GM19438 (cell line): ENCODE measurements at regions not wholly inside any gene's neighbourhood (a gene's known extent, or its start where the extent isn't known, plus 50 kb on each side); places are given as distances from the start of the nearest gene placed in this dataset.
"Not testable (repeated sequence)": the region's sequence is repeated elsewhere in the genome, so short reads cannot be mapped to it uniquely, and the experiment has no call there.

Source experiments
- ATAC-seq: cut with Tn5 transposase; IDR thresholded peaks from one replicate; pipeline ENCODE4 v1.9.1; 2021; ENCODE audit warnings: low read depth; ENCODE audit not compliant: unreplicated experiment

DNA sequence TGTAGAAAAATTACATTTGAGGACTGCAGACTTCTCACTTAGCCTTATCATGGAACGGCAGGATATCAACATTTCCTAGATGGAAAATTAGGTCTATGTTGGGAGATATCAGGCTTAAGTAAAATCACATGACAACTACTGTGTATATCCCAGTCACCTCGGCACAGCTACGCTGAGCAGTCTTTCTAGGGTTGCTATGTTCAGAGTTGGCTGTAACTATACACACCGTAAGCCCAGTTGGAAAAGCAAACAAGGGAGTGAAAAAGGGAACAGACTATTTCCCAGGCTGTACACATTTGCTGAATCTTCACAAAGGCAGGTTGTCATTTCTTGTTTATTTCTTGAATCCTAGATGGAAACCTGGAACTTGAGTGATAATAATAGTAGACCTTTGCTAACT, 80.7 kb upstream of the PTPRK start:
- ATAC-seq = no peak

DNA sequence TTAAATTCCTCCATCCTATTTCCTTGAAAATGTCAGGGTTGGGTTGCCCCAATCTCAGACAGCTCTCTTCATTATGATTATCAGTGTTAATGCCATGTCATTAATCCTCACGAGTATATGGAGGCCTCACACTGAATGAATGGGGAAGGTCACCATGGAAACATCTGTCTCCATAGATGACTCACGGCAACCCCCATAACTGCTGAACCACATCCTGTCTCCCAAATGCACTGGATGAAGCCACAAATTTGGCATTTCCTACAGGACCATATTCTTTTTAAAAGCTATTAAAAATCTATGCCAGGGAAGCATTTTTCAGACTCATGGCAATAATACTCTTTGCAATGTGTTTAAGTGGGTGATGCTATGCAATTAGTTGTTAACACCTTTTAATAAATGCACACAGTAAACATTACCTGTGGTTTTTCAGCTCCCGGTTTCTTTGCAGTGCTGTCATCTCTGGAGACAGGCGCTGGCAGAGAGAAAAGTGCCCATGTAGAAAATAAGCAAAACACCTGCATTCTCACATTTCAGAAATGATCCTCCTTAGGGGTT, 80.1 kb upstream of the PTPRK start:
- peak; percentile 74 for ATAC-seq

DNA sequence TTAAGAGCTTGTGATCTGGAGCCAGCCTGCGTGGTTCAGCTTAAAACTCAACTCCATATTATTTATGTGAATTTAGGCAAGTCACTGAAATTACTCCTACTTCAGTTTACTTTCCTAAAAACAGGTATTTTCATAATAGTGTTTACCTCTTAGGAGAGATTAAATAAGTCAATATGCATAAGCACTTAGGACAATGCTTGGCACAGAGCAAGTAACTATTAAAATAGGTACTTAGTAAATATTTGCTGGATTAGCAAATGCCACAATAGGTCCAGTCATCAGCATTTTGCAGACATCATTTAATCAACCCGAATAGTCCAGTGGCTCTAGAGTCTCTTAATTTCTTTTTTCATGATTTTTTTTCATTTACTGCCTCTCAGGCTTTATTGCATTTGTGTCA, 78.6 kb upstream of the PTPRK start:
- no peak for ATAC-seq

DNA sequence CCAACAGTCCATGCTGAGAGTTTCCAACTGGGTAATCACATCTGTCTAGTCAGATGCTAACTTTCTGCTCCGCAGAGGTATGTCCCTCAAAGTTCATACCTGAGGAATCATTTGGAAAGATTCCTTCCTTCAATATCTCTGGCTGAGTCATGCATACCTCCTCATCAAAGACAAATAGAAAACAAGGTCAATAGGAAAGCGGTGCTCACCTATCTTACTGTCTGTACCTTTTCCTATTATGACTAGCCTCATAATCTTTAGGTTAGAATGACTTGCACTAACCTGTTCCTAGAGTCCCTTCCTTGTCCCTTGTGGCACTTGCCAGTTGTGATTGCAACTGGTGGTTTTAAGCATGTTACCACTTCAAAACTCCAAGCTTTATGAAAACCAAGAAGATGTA, 78.2 kb upstream of the PTPRK start:
- no peak for ATAC-seq

DNA sequence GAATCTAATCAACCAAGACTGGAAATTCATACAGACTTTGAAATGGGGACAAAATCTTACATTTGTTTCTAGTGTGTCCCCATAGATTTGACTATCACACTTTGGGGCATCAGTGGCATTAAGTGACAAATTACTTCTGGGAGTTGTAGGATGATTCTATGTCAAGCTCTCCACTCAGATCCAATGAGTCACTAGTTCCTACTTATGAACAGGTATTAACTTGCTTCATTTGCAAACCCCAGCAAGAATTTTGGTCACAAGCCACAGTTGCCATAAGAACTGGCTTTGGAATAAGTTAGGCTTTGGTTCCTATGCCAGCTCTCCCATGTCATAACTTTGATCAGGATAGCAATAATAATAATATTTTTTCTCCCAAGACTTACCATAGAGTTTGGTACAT, 77.6 kb upstream of the PTPRK start:
- ATAC-seq = no peak

DNA sequence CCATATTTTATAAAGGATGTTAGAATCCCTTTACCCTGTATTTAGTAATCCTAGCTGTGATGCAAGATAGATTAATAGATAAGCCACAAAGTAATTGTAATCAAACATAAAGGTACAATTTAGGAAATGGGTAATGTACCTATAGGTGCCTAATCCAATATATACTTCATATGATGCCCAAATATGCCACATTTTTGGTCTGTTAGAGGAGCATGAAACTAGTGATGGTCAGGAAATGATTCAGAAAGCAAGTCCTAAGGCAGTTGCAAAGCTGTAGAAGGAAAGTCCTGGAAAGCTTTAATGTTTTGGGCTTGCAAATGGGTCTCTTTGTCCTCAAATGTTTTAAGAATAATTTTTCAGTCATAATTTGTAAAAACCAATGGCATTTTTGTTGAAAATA, 76.6 kb upstream of the PTPRK start:
- ATAC-seq = no peak

DNA sequence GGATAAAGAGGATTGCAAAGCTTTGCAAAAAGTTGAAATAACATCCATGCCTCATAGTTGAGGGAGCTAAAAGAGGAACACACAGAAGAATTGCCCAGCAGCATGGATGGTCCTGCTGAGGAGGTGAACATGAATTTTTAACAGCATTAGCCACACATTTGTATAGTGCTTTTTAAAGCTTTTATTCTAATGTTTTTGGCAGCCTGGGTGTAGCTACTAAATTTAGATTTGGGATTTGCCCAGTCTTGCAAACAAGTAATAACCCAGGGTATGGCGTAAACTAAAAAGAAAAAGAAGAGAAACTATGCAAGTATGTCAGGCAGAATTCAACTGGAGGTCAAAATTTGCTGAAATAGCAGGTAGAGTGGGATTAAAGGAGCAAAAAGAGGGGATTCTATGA, 75.1 kb upstream of the PTPRK start:
- ATAC-seq = no peak

DNA sequence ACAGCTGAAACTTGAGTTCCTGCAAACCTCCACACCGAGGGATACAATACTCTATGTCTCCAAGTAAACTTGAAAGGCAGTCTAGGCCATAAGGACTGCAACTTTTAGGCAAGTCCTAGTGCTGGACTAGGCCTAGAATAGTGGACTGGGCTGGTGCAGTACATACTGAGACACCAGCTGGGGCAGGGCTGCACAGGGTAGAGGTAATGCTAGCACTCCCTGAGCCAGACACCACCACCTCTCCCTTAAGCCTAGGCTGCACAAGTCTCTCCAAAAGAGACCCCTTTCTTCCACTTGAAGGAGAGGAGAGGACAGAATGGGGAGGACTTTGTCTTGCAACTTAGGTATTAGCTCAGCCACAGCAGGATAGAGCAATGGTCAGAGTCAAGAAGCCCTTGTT, 65.7 kb upstream of the PTPRK start:
- no peak for ATAC-seq

DNA sequence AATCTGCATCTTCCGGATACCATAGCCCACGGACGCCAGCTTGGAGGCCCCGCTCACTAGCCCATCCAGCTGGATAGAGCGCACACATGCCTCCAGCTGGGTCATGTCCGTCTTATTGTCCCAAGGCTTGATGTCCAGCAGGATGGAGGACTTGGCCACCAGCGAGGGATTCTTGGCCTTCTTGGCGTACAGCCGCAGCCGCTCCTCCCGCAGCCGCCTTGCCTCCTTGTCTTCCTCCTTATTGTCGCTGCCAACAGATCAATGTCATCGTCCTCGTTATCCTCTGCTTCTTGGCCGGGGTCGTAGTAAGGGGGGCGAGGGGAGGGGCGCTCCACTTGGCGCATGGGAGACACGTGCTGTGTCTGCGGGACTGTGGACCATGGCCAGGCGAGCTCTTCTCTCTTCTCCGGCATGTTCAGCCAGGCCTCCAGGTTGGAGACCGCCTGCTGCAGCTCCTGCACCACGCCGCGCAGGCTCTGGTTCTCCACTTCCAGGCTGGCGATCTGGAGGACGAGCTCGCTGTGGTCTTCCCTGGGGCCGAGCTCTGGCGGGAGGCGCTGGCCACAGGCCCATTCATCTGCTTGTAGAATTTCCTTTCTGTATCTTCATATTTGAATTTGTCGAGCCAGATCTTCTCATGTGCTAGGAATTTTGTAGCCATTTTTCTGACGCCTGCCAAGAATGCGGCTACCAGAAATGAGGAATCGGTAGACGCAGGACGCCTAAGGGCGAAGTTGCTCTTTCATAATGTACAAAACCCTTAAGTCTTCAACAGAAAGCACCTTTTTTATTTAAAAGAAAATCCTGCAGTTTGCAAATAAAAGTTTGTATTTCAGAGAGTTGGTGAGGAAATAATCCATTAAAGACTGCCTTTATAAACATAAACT, 60.1 kb upstream of the PTPRK start:
- no peak for ATAC-seq

DNA sequence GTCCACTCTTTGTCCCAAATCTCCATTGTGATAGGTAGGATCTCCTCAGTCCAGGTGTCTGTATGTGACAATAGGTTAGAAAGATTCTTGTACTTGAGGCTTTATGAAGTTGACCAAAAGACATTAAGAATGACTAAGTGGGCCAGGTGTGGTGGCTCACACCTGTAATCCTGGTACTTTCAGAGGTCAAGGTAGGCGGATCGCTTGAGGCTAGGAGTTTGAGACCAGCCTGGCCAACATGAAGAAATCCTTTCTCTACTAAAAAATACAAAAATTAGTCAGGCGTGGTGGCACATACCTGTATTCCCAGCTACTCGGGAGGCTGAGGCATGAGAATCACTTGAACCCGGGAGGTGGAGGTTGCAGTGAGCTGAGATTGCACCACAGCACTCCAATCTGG, 54.9 kb upstream of the PTPRK start:
- ATAC-seq = not testable (repeated sequence)

DNA sequence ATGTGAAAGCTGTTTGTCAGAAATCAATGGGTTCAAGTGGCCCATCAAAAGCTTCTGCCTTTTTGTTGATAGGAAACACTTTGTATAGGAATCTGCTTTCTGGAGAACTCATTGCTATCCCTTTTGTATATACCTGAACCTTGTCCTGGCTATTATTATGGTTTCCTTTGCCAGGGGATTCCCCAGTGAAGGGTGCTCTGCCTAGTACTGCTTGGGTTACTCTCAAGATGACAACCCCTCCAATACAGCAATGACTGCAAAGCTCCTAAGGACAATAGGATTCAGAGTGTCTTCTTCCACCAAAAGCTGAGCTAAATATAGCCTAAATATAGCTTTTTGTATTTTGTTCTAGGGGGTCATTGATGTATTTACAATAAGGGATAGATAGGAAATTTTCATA, 54.0 kb upstream of the PTPRK start:
- ATAC-seq = no peak

DNA sequence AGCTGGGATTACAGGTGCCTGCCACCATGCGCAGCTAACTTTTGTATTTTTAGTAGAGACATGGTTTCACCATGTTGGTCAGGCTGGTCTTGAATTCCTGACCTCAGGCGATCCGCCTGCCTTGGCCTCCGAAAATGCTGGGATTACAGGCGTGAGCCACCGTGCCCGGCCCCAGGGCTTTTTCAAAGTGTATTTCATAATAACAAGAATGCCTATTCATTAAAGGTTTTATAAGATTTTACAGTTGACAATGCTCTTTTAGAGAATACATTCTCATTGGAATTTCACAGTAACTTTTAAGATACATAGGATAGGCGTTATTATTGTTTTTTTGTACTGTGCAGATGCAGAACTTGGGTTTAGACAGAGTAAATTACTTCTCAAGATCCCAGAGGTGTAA, 52.6 kb upstream of the PTPRK start:
- ATAC-seq = no peak

DNA sequence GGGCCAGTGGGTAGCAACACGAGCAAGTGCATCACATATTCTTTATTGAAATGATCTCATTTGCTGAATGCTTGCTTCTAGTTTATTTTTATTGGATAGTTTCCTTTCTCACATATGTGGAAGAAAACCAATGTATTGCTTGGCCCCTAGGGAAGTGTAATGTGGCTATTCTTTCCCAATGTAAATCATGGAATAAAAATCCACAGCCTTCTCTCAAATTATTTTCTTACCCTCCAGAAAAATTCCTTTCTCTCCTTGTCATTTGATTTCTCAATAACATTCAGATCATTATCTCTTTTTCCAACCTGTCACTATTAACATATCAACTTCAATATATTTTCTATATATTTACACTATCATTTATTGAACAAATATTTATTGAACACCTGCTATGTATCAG, 51.9 kb upstream of the PTPRK start:
- no peak for ATAC-seq

DNA sequence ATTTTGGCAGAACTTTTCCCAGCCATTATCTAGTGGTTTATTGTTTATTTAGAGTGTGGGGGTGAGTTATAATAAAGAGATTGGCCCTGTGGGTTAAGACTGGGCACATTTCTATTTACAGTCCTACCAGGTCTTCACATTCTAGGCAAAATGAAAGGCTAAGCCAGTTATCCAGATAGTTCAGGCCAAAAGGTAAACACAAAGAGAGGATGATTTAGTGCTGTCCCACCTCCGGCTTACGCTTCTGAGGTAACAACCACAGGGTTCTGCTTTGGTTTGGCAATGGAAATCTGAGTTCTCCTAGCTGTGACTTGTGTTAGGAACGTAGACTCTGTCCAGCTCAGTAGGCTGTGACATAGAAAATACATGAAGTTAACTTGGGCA, 50.3 kb upstream of the PTPRK start:
- no peak for ATAC-seq

DNA sequence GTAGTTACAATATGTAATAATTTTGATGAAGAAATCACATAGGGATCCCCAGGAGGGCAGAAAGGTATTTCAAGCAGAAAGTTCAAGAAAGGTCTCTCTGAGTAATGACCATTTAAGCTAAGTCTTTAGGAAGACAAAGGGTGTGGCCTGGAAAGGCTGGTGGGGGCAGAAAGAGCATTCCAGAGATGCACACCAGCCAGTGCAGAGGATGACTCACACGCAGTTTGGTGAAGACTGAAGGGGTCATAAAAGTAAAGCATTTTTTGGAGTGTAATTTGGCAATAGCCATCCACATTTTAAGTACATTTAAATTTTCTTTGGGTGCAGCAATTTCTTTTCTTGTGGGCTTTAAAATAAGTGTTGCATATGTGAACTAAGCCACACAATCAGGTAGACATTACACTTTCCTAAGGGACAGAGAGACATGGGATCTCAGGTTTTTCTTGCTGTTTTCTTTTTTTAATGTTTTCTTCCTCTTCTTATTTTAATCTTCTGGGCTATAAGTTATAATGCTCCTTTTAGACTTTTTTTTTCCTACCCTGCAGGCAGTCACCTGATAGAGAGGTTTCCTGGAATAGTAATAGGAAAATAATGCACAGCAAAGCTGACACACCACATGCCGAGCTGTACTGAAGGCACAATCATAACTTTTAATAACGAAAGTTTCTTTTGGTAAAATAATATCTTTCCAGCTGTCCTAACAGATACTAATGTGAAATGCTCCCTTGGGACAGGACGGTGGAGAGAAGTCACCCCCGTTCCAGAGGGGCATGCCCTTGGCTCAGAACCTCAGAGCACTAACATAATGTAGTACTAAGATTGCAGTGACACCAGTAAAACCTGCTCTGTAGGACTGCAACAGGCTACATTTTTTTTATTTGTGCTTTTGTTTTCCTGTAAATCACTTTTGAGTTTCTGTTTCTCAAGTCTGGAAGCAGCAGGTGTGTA, 49.6 kb upstream of the PTPRK start:
- no peak for ATAC-seq
